BLaER1 (cell line): ENCODE measurements at regions not wholly inside any gene's neighbourhood (a gene's known extent, or its start where the extent isn't known, plus 50 kb on each side); places are given as distances from the start of the nearest gene placed in this dataset.
"Not testable (repeated sequence)": the region's sequence is repeated elsewhere in the genome, so short reads cannot be mapped to it uniquely, and the experiment has no call there.

Experiments used
- H3K27ac ChIP-seq: shearing (Covaris generic); formaldehyde crosslinking; 2 replicates; pipeline ENCODE4 v1.8.1; 2022
- H3K27me3 ChIP-seq: shearing (Covaris generic); formaldehyde crosslinking; 2 replicates; pipeline ENCODE4 v1.8.1; 2022
- H3K36me3 ChIP-seq: shearing (Covaris generic); formaldehyde crosslinking; 2 replicates; pipeline ENCODE4 v1.8.1; 2022
- H3K4me1 ChIP-seq: shearing (Covaris generic); formaldehyde crosslinking; 2 replicates; pipeline ENCODE4 v1.8.1; 2022
- H3K4me2 ChIP-seq: shearing (Covaris generic); formaldehyde crosslinking; 2 replicates; pipeline ENCODE4 v1.8.1; 2022
- H3K4me3 ChIP-seq: shearing (Covaris generic); formaldehyde crosslinking; 2 replicates; pipeline ENCODE4 v1.8.1; 2022
- H3K9ac ChIP-seq: shearing (Covaris generic); formaldehyde crosslinking; 2 replicates; pipeline ENCODE4 v1.8.1; 2022
- H3K9me3 ChIP-seq: shearing (Covaris generic); formaldehyde crosslinking; 2 replicates; pipeline ENCODE4 v1.8.1; 2022
- H4K20me1 ChIP-seq: shearing (Covaris generic); formaldehyde crosslinking; 2 replicates; pipeline ENCODE4 v1.8.1; 2022
- Cebpa-rat ChIP-seq: shearing (Covaris generic); IDR thresholded peaks from 2 replicates; pipeline ENCODE4 v1.8.1; 2022

DNA sequence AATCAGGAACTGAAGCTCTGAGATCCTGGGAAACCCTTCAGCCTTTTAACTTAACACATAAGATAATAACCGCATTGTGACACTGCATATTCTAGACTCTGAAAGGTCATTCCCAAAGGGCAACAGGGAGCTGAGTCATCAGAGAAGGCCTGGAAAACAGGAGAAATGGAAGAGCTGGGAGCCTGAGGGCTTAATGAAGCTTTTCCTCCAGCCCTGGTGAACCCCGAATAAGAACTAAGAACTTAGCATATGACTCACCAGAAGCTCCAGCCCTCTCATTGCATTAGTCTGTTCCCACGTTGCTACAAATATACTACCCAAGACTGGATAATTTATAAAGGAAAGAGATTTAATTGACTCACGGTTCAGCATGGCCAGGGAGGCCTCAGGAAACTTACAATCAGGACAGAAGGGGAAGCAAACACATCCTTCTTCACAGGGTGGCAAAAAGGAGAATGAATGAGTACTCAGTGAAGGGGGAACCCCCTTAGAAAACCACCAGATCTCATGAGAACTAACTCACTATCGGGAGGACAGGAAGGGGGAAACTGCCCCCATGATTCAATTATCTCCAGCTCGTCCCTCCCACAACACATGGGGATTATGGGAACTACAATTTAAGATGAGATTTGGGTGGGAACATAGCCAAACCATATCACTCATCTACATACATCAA lies 648.5 kb downstream of the TFAP2A start:
- H4K20me1 ChIP-seq, result no peaks in the 10 kb centered on the region
- H3K27me3 ChIP-seq, result no peaks in the 10 kb centered on the region
- H3K4me1 ChIP-seq, result no peaks in the 10 kb centered on the region
- no peak overlapping the region for H3K4me3 ChIP-seq
- no peaks in the 10 kb centered on the region for H3K36me3 ChIP-seq
- H3K9me3 ChIP-seq, result no peaks in the 10 kb centered on the region
- H3K4me2 ChIP-seq, result no peak overlapping the region
- TF ChIP-seq Cebpa-rat, result no peak
- H3K27ac ChIP-seq, result no peak overlapping the region
- H3K9ac ChIP-seq, result no peak overlapping the region

DNA sequence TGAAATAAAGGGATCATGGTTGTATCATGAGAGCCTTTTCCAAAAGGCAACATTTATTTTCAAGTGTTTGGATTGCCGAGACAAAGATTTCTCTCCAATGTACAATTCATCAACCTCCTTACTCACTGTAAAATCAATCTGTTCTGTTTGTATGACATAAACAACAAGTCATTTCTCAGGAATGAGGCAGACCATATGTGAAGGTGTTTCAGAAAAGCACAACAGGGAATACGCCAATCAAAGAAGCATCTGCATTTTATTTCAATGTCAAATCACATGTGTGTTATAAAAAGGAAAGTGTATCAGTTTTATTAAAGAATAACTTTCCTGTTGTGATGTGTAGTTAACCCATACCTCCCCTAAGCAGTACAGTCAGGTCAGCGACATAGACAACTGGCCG lies 653.7 kb downstream of the TFAP2A start:
- H3K9ac ChIP-seq, result no peak overlapping the region
- H3K36me3 ChIP-seq, result no peaks in the 10 kb centered on the region
- no peaks in the 10 kb centered on the region for H3K4me1 ChIP-seq
- H3K4me3 ChIP-seq, result no peak overlapping the region
- H3K27me3 ChIP-seq, result no peaks in the 10 kb centered on the region
- no peak for TF ChIP-seq Cebpa-rat
- no peak overlapping the region for H3K27ac ChIP-seq
- no peak overlapping the region for H3K4me2 ChIP-seq
- H4K20me1 ChIP-seq, result no peaks in the 10 kb centered on the region
- H3K9me3 ChIP-seq, result no peaks in the 10 kb centered on the region

DNA sequence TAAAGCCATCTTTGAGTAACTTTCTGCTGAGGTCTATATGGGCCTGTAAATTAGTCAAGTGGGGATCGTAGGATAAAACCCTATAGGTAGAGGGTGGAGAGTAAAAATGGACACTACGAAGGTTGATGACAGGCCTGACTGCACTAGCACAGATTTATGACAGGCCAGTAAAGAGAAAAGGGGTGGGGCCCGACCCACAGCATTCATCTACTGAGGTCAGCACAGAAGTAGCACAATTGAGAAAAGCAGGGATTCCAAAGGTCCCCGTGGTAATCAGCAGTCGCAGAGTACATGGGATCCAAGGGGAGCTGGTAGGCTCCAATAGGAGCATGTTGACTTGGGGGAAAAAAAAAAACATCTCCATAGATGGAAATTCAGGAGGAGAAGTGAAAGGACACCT lies 660.4 kb downstream of the TFAP2A start:
- no peak for TF ChIP-seq Cebpa-rat
- Histone ChIP-seq H3K9me3 (no peaks in the 10 kb centered on the region), H3K4me1 (no peaks in the 10 kb centered on the region), H3K4me2 (no peak overlapping the region), H3K27me3 (no peaks in the 10 kb centered on the region), H3K4me3 (no peak overlapping the region), H3K9ac (no peak overlapping the region), H3K27ac (no peak overlapping the region), H3K36me3 (no peaks in the 10 kb centered on the region), H4K20me1 (no peaks in the 10 kb centered on the region)

DNA sequence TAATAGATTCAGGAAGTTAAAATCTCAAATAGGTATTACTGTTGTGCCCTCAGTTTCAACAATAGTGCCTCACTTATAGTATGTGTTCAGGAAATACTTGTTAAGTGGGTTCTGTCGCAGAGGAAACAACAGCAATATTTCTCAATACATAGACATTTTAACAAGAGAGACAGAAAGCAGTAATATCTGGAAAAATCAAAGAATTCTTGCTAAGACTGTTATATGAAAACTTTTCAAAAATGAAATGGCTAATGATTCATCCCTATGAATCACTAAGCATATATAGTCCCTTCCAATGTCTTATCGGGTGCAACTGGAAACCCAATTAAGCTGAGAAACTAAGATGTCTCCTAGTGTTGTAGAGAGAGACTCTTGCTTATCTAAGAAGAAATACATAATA lies 668.9 kb downstream of the TFAP2A start:
- no peak overlapping the region for H3K9ac ChIP-seq
- no peaks in the 10 kb centered on the region for H3K4me1 ChIP-seq
- no peaks in the 10 kb centered on the region for H3K36me3 ChIP-seq
- no peaks in the 10 kb centered on the region for H3K27me3 ChIP-seq
- TF ChIP-seq Cebpa-rat, result no peak
- no peak overlapping the region for H3K4me3 ChIP-seq
- H3K4me2 ChIP-seq, result no peak overlapping the region
- no peaks in the 10 kb centered on the region for H4K20me1 ChIP-seq
- H3K27ac ChIP-seq, result no peak overlapping the region
- H3K9me3 ChIP-seq, result no peaks in the 10 kb centered on the region

DNA sequence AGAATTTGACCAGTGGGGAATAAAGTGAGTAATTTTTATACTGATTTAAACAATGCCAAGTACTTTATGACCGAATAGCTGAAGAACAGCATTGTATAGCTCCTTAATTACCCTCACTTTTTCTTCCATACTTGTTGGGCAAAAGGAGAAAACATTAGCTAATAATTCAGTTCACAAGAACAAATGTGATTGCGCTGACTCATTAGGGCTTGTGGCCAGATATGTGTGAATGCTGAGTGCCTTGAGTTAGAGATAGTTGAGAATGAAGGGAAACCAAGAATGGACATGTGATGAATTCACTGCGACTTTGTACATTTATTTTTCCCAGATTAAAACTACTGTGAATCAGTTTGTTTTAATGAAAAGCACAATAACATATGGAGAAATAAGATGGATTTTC lies 669.4 kb downstream of the TFAP2A start:
- Histone ChIP-seq H3K9me3 (no peaks in the 10 kb centered on the region), H3K9ac (no peak overlapping the region), H3K4me1 (no peaks in the 10 kb centered on the region), H4K20me1 (no peaks in the 10 kb centered on the region), H3K36me3 (no peaks in the 10 kb centered on the region), H3K4me2 (no peak overlapping the region), H3K27me3 (no peaks in the 10 kb centered on the region), H3K4me3 (no peak overlapping the region), H3K27ac (no peak overlapping the region)
- no peak for TF ChIP-seq Cebpa-rat

DNA sequence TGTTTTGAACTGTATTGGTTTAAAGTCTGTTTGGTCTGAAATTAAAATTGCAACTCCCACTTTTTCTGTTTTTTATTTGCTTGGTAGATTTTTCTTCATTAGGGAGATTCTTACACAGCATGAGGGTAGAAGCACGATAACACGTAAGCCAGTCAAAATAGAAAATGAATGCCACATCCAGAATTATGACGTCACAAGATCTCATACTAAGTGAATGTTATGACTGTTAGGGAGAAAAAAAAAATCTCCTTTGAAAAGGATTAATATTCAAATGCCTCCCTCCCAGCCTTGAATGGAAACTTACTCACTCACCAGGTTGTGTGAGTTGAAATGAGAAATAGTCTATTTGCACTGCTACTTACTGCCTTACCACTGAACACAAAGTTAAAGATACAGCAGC lies 670.8 kb downstream of the TFAP2A start:
- Histone ChIP-seq H3K36me3 (no peaks in the 10 kb centered on the region), H3K4me2 (no peak overlapping the region), H3K4me3 (no peak overlapping the region), H3K9me3 (no peaks in the 10 kb centered on the region), H4K20me1 (no peaks in the 10 kb centered on the region), H3K27ac (no peak overlapping the region), H3K9ac (no peak overlapping the region), H3K27me3 (no peaks in the 10 kb centered on the region), H3K4me1 (no peaks in the 10 kb centered on the region)
- TF ChIP-seq Cebpa-rat, result no peak

DNA sequence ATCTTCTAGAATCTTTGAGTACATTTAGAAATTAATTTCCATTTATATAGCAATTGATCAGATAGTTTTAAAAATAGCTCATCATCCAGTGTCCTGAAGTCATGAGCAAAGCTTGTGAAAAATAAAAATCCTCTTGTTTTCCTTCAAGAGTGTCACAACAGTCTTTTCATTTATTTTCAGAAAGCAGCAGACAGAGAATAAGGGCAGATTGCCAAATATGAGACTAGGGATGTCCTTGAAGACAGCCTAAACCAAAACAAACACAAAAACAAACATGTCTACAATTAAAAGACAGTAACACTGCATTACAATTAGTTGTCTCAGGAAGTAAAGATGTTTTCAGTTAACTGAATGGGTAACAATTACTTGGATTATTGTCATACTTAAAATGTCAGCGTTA lies 682.8 kb downstream of the TFAP2A start:
- Histone ChIP-seq H3K4me1 (no peaks in the 10 kb centered on the region), H4K20me1 (no peaks in the 10 kb centered on the region), H3K4me3 (no peak overlapping the region), H3K4me2 (no peak overlapping the region), H3K9me3 (no peaks in the 10 kb centered on the region), H3K36me3 (no peaks in the 10 kb centered on the region), H3K9ac (no peak overlapping the region), H3K27ac (no peak overlapping the region), H3K27me3 (no peaks in the 10 kb centered on the region)
- TF ChIP-seq Cebpa-rat, result no peak

DNA sequence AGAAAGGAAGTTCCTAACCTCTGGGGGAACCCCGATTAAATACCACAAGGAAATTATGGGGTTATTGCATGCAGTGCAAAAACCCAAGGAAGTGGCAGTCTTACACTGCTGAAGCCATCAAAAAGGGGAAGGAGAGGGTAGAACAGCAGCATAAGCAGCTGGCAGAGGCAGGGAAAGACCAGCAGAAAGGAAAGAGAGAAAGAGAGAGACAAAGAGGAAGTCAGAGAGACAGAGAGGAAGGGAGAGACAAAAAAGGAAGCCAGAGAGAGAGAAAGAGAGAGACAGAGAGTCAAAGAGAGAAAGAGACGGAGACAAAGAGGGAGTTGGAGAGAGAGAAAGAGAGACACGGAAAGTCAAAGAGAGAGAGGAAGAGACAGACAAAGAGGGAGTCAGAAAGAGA lies 689.1 kb downstream of the TFAP2A start:
- not testable (repeated sequence) for H4K20me1 ChIP-seq, H3K4me2 ChIP-seq, H3K4me3 ChIP-seq, H3K27ac ChIP-seq, H3K27me3 ChIP-seq, H3K9ac ChIP-seq, H3K9me3 ChIP-seq, H3K4me1 ChIP-seq, H3K36me3 ChIP-seq

DNA sequence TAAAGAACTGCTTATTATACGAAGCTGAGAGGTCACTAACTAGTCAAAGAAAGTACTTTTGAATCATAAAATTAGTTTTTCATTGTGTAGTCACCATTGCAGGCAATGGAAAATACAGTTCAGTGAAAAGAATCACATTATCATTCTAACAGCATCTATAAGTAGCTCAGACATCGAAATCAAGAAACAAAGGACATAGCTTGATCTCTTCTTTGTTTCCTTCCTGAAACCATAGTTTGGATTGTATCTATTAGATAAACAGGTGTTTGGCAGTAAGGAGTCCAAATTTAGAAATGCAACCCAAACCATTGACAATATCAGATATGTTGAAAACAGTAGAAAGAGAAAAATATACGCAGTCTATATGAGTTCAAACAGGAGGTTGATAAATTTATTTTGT lies 697.3 kb downstream of the TFAP2A start:
- no peaks in the 10 kb centered on the region for H4K20me1 ChIP-seq
- TF ChIP-seq Cebpa-rat, result no peak
- no peak overlapping the region for H3K4me3 ChIP-seq
- no peaks in the 10 kb centered on the region for H3K4me1 ChIP-seq
- H3K9me3 ChIP-seq, result no peaks in the 10 kb centered on the region
- no peaks in the 10 kb centered on the region for H3K27me3 ChIP-seq
- H3K36me3 ChIP-seq, result no peaks in the 10 kb centered on the region
- H3K9ac ChIP-seq, result no peak overlapping the region
- no peak overlapping the region for H3K27ac ChIP-seq
- no peak overlapping the region for H3K4me2 ChIP-seq

DNA sequence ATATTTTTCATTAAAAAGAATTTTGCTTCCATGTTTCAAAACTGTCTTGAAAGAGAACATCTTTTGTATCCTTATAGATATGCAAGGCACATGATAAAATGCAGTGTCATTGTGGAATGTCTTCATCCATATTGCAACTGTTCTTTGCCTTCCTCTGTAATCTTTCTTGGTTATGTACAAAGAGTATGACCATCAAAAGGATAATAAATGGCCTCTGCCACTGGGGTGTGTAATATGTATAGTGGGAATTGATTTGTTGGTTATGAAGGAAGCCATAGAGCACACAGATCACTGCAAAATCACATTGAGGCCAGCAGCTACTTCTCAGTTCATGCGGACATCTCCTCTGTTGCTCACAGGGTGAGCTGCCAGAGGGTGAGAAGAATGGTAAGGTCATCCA lies 703.5 kb downstream of the TFAP2A start:
- Histone ChIP-seq H3K4me1 (no peaks in the 10 kb centered on the region), H4K20me1 (no peaks in the 10 kb centered on the region), H3K27ac (no peak overlapping the region), H3K9ac (no peak overlapping the region), H3K4me2 (no peak overlapping the region), H3K4me3 (no peak overlapping the region), H3K27me3 (no peaks in the 10 kb centered on the region), H3K9me3 (no peaks in the 10 kb centered on the region), H3K36me3 (no peaks in the 10 kb centered on the region)
- TF ChIP-seq Cebpa-rat, result no peak

DNA sequence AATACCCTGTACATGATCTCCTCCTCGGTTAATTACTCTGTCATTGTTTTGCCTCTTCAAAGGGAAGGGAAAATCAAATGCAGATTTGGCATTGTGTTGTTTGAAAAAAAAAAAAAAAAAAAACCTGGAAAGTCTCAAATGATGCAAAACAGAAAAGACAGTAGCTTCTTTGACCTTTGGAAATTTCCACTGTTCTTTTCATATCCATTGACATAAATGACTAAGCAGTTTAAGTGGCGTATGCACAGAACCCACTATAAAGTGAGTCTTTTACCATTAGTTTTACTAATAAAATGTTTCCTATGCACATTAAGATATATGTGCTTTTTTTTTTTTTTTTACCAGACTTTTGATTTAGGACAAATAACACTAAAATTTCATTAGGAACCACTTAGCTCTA lies 704.3 kb downstream of the TFAP2A start:
- TF ChIP-seq Cebpa-rat, result no peak
- no peak overlapping the region for H3K9ac ChIP-seq
- no peaks in the 10 kb centered on the region for H4K20me1 ChIP-seq
- H3K4me3 ChIP-seq, result no peak overlapping the region
- H3K4me2 ChIP-seq, result no peak overlapping the region
- H3K36me3 ChIP-seq, result no peaks in the 10 kb centered on the region
- no peaks in the 10 kb centered on the region for H3K27me3 ChIP-seq
- no peaks in the 10 kb centered on the region for H3K4me1 ChIP-seq
- no peak overlapping the region for H3K27ac ChIP-seq
- no peaks in the 10 kb centered on the region for H3K9me3 ChIP-seq
